Ishikawa (cell line): ENCODE measurements at regions not wholly inside any gene's neighbourhood (a gene's known extent, or its start where the extent isn't known, plus 50 kb on each side); places are given as distances from the start of the nearest gene placed in this dataset.
A peak's percentile ranks its signal among the peaks of the same experiment; 100 is the strongest.

Experiments used
- CEBPB ChIP-seq: IDR thresholded peaks from 2 replicates; pipeline ENCODE4 v1.6.1; 2012
- CREB1 ChIP-seq: IDR thresholded peaks from 2 replicates; pipeline ENCODE4 v1.6.1; 2012; ENCODE audit warnings: low read depth
- EGR1 ChIP-seq: IDR thresholded peaks from 2 replicates; pipeline ENCODE4 v1.6.1; 2012
- EP300 ChIP-seq: IDR thresholded peaks from 2 replicates; pipeline ENCODE4 v1.6.1; 2012; ENCODE audit warnings: borderline replicate concordance
- FOXM1 ChIP-seq: IDR thresholded peaks from 2 replicates; pipeline ENCODE4 v1.6.1; 2012; ENCODE audit warnings: low read depth, borderline replicate concordance
- MAX ChIP-seq: IDR thresholded peaks from 2 replicates; pipeline ENCODE4 v1.6.1; 2012
- NFIC ChIP-seq: IDR thresholded peaks from 2 replicates; pipeline ENCODE4 v1.6.1; 2012
- RAD21 ChIP-seq: IDR thresholded peaks from 2 replicates; pipeline ENCODE4 v1.6.1; 2012; ENCODE audit warnings: low read depth
- TAF1 ChIP-seq: IDR thresholded peaks from 2 replicates; pipeline ENCODE4 v1.6.1; 2012; ENCODE audit warnings: low read depth, mild to moderate bottlenecking
- TCF12 ChIP-seq: IDR thresholded peaks from 2 replicates; pipeline ENCODE4 v1.6.1; 2012; ENCODE audit warnings: low read depth
- TEAD4 ChIP-seq: IDR thresholded peaks from 2 replicates; pipeline ENCODE4 v1.6.1; 2012
- YY1 ChIP-seq: IDR thresholded peaks from 2 replicates; pipeline ENCODE4 v1.6.1; 2012; ENCODE audit warnings: low read depth
- ZBTB7A ChIP-seq: IDR thresholded peaks from 2 replicates; pipeline ENCODE4 v1.6.1; 2012; ENCODE audit warnings: low read depth
- TF ChIP-seq, protein P1 (sequence below): IDR thresholded peaks from 2 replicates; pipeline ENCODE4 v1.6.1; 2012
- TF ChIP-seq, protein P2 (sequence below): IDR thresholded peaks from 2 replicates; pipeline ENCODE4 v1.6.1; 2012; ENCODE audit warnings: low read depth, mild to moderate bottlenecking

- TF ChIP-seq, protein P1, sequence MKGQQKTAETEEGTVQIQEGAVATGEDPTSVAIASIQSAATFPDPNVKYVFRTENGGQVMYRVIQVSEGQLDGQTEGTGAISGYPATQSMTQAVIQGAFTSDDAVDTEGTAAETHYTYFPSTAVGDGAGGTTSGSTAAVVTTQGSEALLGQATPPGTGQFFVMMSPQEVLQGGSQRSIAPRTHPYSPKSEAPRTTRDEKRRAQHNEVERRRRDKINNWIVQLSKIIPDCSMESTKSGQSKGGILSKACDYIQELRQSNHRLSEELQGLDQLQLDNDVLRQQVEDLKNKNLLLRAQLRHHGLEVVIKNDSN: no peak
- TF ChIP-seq TEAD4 (no peak), EP300 (no peak; the same call in 1 of the 2 replicates), NFIC (peak; percentile 77), MAX (0 out of 2 replicates have a peak, but pooled peaks have one; percentile 42), CREB1 (no peak)
Measured at GRCh38 chr12:67925077-67925476, 64.2 kb upstream of the IFNG-AS1 start.

- no peak for TF ChIP-seq EGR1
- TF ChIP-seq ZBTB7A: no peak
- no peak for TF ChIP-seq RAD21
- no peak for TF ChIP-seq MAX
- TF ChIP-seq TAF1: no peak
- no peak for TF ChIP-seq EP300
- TF ChIP-seq YY1: no peak
- TF ChIP-seq, protein P1: no peak
- TF ChIP-seq CEBPB: no peak
- TF ChIP-seq TCF12: no peak
- TF ChIP-seq CREB1: no peak
- TF ChIP-seq, protein P2, sequence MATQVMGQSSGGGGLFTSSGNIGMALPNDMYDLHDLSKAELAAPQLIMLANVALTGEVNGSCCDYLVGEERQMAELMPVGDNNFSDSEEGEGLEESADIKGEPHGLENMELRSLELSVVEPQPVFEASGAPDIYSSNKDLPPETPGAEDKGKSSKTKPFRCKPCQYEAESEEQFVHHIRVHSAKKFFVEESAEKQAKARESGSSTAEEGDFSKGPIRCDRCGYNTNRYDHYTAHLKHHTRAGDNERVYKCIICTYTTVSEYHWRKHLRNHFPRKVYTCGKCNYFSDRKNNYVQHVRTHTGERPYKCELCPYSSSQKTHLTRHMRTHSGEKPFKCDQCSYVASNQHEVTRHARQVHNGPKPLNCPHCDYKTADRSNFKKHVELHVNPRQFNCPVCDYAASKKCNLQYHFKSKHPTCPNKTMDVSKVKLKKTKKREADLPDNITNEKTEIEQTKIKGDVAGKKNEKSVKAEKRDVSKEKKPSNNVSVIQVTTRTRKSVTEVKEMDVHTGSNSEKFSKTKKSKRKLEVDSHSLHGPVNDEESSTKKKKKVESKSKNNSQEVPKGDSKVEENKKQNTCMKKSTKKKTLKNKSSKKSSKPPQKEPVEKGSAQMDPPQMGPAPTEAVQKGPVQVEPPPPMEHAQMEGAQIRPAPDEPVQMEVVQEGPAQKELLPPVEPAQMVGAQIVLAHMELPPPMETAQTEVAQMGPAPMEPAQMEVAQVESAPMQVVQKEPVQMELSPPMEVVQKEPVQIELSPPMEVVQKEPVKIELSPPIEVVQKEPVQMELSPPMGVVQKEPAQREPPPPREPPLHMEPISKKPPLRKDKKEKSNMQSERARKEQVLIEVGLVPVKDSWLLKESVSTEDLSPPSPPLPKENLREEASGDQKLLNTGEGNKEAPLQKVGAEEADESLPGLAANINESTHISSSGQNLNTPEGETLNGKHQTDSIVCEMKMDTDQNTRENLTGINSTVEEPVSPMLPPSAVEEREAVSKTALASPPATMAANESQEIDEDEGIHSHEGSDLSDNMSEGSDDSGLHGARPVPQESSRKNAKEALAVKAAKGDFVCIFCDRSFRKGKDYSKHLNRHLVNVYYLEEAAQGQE: no peak
- no peak for TF ChIP-seq TEAD4
- no peak for TF ChIP-seq NFIC
- no peak for TF ChIP-seq FOXM1
Measured at GRCh38 chr12:67925552-67925951, 63.7 kb upstream of the IFNG-AS1 start.

DNA sequence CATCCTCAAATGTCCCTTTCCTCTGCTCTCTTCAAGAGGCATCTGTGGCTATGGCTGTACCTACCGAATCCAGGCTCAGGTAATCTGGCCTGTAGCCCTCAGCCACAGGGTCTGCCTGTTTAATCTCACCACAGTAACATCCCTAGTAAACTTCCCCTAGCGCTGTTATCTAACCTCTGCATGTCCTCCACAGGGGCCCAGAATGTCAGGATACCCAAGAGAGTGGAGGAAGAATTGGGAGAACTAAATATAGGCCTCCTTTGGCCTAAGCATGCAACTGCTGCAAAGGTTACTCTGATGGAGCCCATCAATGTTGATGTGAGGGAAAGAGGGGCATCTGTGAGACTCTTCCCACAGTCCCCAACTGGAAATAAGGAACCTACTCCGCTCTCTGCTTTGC, 63.2 kb upstream of the IFNG-AS1 start:
- TF ChIP-seq YY1 (no peak), TEAD4 (no peak), CREB1 (no peak), FOXM1 (no peak)
- TF ChIP-seq, protein P1: no peak

GRCh38 chr12:67927324-67927723, 61.9 kb upstream of the IFNG-AS1 start:
- TF ChIP-seq RAD21 (no peak), CEBPB (no peak), TAF1 (no peak), EP300 (no peak), YY1 (no peak), EGR1 (no peak), CREB1 (no peak), TEAD4 (no peak)
- TF ChIP-seq, protein P1: no peak

- TF ChIP-seq NFIC: no peak
- TF ChIP-seq, protein P2: no peak
- no peak for TF ChIP-seq YY1
- no peak for TF ChIP-seq TEAD4
- TF ChIP-seq TCF12: no peak
- no peak for TF ChIP-seq CREB1
- no peak for TF ChIP-seq EP300
- TF ChIP-seq ZBTB7A: no peak
Measured at GRCh38 chr12:67927815-67928214, 61.4 kb upstream of the IFNG-AS1 start.

DNA sequence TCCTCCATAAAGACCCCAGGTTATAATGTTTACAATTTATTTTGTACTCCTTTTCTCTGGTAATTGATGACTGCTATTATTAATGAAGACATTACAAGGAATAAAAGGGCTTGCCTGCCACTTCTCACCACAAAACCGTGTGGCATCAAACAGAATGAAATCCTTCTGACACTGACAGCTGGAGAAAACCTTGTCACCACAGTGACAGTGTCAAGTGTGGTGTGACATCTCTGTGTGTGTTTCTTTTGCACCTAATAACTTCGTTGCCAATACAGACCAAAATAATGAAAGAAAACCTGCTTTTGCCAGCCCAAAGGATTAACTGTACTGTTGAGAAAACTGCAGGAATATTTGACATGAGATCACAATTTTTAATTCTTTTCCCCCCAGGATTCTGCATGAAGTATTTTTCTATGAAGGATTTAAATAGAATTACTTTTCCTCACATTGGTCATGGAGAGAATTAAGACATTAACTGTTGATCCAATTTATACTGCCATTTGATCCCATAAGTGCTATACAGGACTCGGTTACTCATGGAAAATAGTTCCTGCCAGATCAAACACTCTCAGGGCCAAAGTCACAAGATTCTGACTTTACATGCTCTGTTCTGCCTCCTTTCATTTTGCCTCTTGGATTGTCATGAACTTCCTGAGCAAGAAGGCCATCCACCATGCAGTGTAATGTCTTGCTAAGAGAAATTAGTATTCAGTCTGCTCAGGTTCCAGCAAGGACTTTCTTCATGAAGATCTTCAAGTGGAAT, 60.4 kb upstream of the IFNG-AS1 start:
- TF ChIP-seq TCF12 (no peak), NFIC (no peak), FOXM1 (no peak), ZBTB7A (no peak), CREB1 (no peak), TEAD4 (no peak)
- TF ChIP-seq, protein P1: no peak
